ENCODE measurements at regions not wholly inside any gene's neighbourhood (a gene's known extent, or its start where the extent isn't known, plus 50 kb on each side); places are given as distances from the start of the nearest gene placed in this dataset.

- Mint-ChIP-seq H3K27me3 (ENCODE audit: insufficient read depth) (no peaks in the 10 kb centered on the region), H3K4me1 (ENCODE audit: low read depth) (no peaks in the 10 kb centered on the region), H3K9me3 (peaks cover 29% of the 10 kb centered on the region), H3K27ac (no peak overlapping the region), H3K36me3 (ENCODE audit: low read depth) (peaks cover 4% of the 10 kb centered on the region; the same call in 1 of the 2 replicates), H3K4me3 (no peak overlapping the region)
- no peak for DNase-seq
- no peak for TF ChIP-seq CTCF (IDR thresholded peaks at IDR 0.05)
These were observed 157.5 kb upstream of the C21orf91 start for GRCh38 chr21:17976691-17977090.

GRCh38 chr21:17976139-17976538 is 157.0 kb upstream of the C21orf91 start:
- TF ChIP-seq CTCF (IDR thresholded peaks at IDR 0.05): no peak
- H3K27me3 Mint-ChIP-seq (ENCODE audit: insufficient read depth): no peaks in the 10 kb centered on the region
- H3K9me3 Mint-ChIP-seq: peaks cover 35% of the 10 kb centered on the region
- no peaks in the 10 kb centered on the region for H3K4me1 Mint-ChIP-seq (ENCODE audit: low read depth)
- no peak for DNase-seq
- H3K4me3 Mint-ChIP-seq: no peak overlapping the region
- H3K27ac Mint-ChIP-seq: no peak overlapping the region
- H3K36me3 Mint-ChIP-seq (ENCODE audit: low read depth): peaks cover 9% of the 10 kb centered on the region; the same call in 1 of the 2 replicates

- Mint-ChIP-seq H3K9me3 (peaks cover 54% of the 10 kb centered on the region), H3K4me3 (no peak overlapping the region), H3K4me1 (ENCODE audit: low read depth) (no peaks in the 10 kb centered on the region), H3K36me3 (ENCODE audit: low read depth) (peaks cover 9% of the 10 kb centered on the region; the same call in 1 of the 2 replicates), H3K27me3 (ENCODE audit: insufficient read depth) (peaks cover 2% of the 10 kb centered on the region; the same call in 1 of the 2 replicates), H3K27ac (no peak overlapping the region)
- no peak for DNase-seq
- no peak for TF ChIP-seq CTCF (IDR thresholded peaks at IDR 0.05)
These were observed 148.2 kb upstream of the C21orf91 start for GRCh38 chr21:17967319-17967718.

GRCh38 chr21:17964716-17965115 is 145.6 kb upstream of the C21orf91 start:
- no peak for TF ChIP-seq CTCF (IDR thresholded peaks at IDR 0.05)
- no peak for DNase-seq
- H3K27me3 Mint-ChIP-seq (ENCODE audit: insufficient read depth): peaks cover 2% of the 10 kb centered on the region; the same call in 1 of the 2 replicates
- H3K4me1 Mint-ChIP-seq (ENCODE audit: low read depth): no peaks in the 10 kb centered on the region
- H3K4me3 Mint-ChIP-seq: no peak overlapping the region
- H3K9me3 Mint-ChIP-seq: peaks cover 46% of the 10 kb centered on the region
- no peaks in the 10 kb centered on the region for H3K36me3 Mint-ChIP-seq (ENCODE audit: low read depth)
- no peak overlapping the region for H3K27ac Mint-ChIP-seq

- Mint-ChIP-seq H3K27me3 (ENCODE audit: insufficient read depth) (peaks cover 2% of the 10 kb centered on the region; the same call in 1 of the 2 replicates), H3K36me3 (ENCODE audit: low read depth) (no peaks in the 10 kb centered on the region), H3K9me3 (peaks cover 47% of the 10 kb centered on the region), H3K4me3 (no peak overlapping the region), H3K4me1 (ENCODE audit: low read depth) (no peaks in the 10 kb centered on the region), H3K27ac (no peak overlapping the region)
- DNase-seq: no peak
- TF ChIP-seq CTCF (IDR thresholded peaks at IDR 0.05): no peak
These were observed 145.0 kb upstream of the C21orf91 start for GRCh38 chr21:17964199-17964598.

GRCh38 chr21:17950591-17950990 is 131.4 kb upstream of the C21orf91 start:
- peaks cover 19% of the 10 kb centered on the region for H3K9me3 Mint-ChIP-seq
- no peak for TF ChIP-seq CTCF (IDR thresholded peaks at IDR 0.05)
- no peak for DNase-seq
- H3K36me3 Mint-ChIP-seq (ENCODE audit: low read depth): no peaks in the 10 kb centered on the region
- H3K4me3 Mint-ChIP-seq: no peak overlapping the region
- H3K27ac Mint-ChIP-seq: no peak overlapping the region
- H3K27me3 Mint-ChIP-seq (ENCODE audit: insufficient read depth): no peaks in the 10 kb centered on the region
- H3K4me1 Mint-ChIP-seq (ENCODE audit: low read depth): no peaks in the 10 kb centered on the region

Data from HFFc6 (cell line).